HG03457 (cell line): ENCODE measurements at regions not wholly inside any gene's neighbourhood (a gene's known extent, or its start where the extent isn't known, plus 50 kb on each side); places are given as distances from the start of the nearest gene placed in this dataset.

Experiments used
- ATAC-seq: cut with Tn5 transposase; IDR thresholded peaks from one replicate; pipeline ENCODE4 v1.9.1; 2021; ENCODE audit warnings: moderate number of reproducible peaks; ENCODE audit not compliant: unreplicated experiment

DNA sequence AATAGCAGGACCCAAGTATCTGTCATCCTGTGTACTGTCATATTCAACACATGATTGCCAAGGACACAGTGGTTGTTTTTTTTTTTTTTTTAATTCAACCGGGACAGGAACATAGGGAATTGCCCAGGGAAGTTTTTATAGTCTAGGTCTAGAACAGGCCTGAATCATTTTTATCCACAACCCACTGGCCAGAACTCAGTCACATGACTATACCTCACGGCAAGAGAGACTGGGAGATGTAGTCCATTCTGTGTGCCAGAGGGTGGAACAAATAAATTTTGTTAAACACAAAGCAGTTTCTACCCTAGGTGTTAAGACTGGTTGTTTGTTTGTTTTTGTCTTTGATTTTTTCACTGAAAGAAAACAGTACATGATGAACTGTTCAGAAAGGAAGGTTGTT is 105.8 kb upstream of the SMARCA2 start:
- no peak for ATAC-seq

DNA sequence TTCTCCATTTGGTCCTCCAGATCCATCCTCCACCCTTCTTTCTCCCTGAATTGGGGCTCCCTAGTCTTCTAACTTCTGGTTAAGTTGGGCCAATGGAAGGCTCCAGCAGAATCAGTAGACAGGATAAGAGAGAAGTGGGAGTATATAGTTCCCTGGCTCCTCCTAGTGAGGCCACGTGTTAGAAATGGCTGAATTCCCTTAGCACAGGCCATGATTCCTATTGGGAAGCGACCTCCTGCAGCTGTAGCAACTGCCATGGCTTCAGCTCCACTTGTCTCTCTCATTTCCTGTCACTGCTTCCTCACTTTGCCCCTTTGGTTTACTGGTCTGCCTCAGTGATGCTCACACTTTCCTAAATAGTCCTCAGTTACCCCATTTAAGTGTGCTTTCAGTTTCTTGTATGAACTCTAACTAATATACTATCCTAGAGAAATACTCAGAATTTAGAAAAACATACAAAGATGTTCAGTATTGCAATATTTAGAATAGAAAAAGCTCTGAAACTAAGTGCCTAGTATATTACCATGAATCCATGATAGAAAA is 104.8 kb upstream of the SMARCA2 start:
- no peak for ATAC-seq

DNA sequence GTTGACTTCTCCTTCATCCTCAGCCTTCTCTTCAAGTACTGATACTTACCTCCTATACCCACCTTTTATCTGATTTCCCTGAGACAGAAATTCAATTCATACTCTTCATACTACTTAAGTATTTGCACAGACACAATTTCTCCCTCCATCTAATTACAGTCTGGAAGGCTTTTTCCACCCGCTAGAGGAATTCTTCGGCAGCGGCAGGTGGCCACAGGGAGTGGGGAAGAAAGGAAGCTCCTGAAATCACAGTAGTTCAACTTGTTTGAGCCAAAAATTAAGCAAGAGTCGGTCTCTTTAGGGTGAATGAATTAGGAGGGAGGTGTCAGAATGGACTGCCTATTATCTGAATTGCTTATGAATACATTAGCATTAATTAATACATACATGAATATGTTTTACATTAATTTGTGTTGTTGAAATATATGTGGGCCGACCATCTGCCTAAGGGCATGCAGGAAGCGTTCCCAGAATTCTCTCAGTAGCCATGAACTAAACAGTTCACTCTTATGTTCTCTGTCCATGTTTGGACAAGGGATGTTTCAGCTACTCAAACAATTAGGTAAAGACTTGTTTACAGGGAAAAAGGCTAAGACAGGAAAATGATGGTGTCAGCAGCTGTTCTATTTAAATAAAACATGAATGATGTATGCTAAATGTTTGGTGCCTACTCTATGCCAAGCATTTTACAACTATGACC is 101.4 kb upstream of the SMARCA2 start:
- ATAC-seq = no peak

DNA sequence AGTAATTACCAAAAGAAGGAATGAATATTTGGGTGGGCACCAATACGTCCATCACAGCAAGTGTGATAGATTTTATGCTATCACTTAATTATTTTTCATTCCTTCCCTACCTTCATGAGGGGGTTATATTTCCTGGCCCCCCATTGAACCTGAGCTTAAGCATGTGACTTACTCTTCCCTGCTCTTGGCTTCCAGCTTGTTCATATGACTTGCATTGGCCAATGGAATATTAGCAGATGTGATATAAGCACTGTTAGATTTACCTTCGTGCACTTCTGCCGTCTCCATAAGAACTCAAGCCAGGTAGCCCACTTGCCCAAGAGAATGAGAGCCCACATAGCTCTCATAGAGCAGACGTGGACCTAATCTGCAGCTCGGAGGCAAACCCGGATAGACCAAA is 99.1 kb upstream of the SMARCA2 start:
- ATAC-seq = no peak

DNA sequence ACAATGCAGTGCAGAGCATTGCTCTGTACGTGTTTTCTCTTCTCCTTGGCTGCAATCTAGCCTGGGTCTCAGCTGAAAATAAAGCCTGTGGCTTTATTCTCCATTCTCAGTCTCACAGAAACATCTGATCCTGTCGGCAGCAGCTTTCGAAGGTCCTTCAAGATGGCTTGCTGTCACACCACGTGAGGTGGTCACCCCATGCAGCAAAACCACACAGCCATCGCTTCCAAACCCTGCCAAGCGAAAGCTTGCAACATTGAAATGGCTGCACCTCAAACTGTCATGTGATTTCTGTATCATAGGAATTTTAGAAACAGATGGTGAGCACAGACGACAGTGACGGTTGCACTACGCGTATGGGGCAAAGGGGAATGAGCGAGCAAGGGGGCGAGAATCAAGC is 98.5 kb upstream of the SMARCA2 start:
- ATAC-seq = no peak

DNA sequence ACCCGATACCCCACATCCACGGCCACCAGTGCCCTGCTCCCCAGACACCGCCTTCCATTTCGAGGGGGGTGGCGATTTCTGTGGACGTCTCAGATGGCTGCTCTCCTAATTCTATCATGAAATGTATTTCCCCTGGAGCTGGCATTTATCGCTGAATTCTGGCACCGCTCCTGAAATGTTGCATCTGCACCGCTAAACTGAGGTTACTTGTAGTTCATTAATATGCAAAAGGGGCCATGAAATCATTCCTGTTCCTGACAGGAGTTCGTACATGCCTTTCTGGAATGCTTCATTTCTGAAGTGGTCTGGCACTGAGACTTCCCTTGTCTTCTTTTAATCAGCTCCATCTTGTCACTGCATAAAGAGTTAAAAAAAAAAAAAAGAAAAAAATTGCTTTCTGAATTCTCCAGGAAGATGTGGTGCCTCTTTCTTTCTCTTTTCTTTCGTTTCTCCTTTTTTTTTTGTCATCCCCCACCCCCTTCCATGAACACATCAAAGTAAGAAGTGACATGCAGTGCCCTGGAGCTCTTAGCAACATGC is 97.7 kb upstream of the SMARCA2 start:
- ATAC-seq = no peak

DNA sequence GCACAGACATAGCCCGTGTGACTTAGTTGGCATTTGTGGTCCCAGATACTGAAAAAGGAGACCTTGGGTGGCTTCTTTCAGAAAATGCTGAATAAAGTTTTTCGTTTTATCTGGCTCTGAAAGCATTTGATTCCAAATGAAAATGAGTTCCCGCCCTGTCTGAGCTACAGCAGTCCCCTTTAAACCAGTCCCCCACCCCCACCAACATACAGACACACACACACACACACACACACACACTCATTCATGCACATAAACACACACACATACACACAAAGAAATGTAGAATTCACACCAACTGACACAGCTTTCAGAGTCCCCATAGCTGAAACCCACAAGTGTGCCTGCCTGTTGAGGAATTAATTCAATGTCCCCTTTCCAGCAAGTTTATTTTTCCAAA is 97.0 kb upstream of the SMARCA2 start:
- ATAC-seq = no peak

DNA sequence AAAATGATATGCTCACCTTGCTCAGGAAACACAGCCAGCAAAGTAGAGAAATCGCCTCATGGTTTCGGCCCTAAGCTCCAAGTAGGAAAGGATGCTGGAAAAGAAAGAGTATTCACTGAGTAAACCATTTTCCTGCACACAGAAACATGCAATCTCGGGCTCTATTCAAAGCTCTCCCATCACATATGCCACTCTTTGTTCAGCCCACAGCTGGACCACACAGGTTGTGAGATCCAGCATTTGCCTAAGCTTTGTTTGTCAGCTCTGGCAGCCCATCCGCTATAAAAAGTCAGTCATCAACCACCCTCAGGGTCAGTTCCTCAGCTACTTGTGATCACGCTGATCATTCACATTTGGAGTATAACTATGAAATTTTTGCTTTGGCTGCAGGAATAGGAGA is 96.5 kb upstream of the SMARCA2 start:
- no peak for ATAC-seq

DNA sequence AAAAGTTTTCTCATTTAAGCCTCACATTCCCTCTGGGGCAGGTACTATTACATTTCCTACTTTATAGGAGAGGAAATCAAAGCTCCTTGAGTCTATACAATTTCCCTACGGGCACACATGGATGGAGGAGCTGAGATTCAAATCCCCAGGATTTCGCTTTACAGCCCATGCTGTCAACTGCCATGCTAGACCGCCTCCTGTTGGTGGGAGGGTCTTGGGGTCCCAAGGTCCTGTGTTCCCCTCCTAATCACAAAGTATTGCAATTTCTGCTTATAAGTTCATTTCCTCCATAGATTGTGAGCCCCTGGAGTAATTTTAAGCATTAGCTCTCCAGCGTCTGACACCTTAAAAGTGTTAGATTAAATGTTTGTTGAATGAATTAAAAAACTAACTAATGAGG is 95.9 kb upstream of the SMARCA2 start:
- ATAC-seq = no peak

DNA sequence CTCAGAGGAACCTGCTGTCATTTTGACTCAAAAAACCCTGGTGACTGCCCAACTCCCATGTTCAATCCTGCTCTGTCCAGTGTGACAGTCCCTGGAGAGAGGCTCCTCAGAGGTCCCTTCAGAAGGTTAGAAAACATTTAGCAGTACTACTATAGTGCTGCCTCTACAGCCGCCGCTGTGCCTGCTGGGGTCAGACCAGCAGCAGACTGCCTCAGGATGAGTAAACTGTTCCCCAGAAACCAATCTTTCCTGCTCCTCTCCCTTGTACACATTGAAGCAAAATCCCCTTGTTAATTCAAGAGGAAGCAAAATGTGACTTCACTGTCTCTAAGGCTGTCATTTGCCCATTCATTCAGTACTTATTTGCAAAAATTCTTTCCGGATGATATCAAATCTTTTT is 94.8 kb upstream of the SMARCA2 start:
- ATAC-seq = no peak

DNA sequence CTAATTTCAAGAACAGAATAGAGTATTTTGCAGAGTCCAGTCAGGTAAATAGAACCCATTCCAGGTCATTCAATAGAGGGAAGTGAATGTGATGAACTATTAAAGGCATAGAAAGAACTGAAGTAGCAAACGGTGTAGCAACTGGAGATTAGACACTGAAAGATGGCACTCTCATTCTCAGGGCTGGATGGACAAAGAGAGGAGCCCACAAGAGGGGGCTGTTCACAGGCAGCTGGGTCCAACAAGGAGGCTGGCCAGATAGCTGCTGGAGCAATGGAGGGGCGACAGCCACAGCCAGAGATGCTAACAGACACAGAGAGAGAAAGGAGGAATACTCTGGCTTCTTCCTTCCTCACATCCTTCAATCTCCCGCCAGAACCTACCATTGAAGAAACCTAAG is 93.1 kb upstream of the SMARCA2 start:
- no peak for ATAC-seq

DNA sequence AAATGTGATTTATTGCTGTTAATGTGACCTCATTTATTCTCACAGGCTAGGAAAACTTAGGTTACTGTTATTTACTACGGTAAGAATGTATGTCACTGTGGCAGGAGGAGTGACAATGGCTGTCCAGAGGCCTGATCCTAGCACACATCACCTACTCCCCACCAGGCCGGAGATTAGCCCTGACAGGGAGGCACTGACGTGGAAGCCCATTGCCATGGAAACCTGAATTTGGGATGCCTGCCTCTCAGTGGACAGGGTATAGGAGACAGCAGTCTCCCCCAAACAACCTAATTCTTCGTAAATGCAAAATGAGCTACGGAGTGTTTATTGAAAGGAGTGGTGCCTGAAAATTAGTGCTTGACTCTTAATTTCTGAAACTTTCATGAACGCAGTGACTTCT is 87.6 kb upstream of the SMARCA2 start:
- ATAC-seq = no peak

DNA sequence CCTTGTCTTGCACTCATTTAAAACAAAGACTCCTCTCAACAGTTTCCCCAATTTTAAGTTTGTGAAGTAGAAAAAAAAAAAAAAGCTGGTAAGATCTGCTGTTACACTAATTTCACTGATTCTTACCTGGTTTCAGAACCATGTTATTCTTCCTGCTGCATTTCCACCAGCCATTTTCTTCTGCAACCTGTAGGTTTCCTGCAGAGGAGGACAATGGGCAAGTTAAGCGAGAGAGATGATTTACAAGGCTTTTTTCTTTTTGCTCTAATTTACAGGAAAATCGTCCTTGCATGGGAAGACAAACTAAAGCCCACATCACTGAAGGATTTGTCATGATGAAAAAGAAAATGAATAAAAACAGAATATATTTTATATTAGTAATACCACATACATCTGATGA is 86.0 kb upstream of the SMARCA2 start:
- ATAC-seq = no peak

DNA sequence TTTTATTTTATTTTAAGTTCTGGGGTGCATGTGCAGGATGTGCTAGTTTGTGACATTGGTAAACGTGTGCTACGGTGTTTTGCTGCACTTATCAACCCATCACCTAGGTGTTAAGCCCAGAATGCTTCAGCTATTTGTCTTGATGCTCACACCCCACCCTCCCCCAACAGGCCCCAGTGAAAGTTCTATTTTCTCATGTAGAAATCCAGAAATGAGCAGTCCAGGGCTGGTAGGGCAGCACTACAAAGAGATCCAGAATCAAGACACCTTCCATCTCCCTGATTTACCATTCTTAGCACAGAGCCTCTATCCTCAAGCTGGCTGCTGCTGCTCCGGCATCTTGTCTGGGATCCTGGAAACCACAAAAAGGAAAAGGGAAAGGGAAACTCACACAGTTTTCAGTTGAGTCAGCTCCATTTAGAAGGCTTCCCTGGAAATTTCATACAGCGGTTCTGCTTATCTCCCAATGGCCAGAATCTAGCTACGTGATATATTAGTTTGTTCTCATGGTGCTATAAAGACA is 85.4 kb upstream of the SMARCA2 start:
- ATAC-seq = peak; percentile 36

DNA sequence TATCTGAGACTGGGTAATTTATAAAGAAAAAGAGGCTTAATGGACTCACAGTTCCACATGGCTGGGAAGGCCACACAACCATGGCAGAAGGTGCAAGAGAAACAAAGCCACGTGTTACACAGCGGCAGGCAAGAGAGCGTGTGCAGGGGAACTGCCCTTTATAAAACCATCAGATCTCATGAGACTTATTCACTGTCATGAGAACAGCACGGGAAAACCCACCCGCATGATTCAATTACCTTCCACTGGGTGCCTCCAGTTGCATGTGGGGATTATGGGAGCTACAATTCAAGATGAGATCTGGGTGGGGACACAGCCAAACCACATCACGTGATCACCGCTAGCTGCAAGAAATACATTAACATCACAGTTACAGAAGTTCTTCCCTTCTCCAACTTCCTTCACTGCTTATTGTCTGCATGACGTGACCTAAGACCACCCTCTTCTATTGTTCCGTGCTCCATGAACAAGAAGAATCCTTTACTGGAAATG is 84.9 kb upstream of the SMARCA2 start:
- ATAC-seq = peak; percentile 58

DNA sequence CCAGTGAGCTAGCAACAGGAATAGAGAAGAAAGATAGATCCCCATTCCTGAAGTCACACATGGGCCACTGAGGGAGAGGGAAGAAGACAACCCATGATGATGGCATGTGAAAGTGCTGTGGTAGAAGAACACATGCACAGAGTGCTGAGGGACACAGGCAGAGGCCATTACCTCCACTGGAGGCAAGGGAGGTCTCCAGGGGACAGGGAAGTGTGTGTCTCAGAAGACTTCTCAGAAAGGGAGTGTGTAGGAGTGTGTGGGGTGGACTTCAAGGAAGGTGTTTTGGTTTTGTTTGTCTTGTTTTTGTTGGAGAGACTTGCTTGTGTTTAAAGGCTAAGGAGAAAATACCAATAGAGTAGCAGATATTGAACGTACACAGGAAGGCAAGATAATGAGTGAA is 77.0 kb upstream of the SMARCA2 start:
- no peak for ATAC-seq

DNA sequence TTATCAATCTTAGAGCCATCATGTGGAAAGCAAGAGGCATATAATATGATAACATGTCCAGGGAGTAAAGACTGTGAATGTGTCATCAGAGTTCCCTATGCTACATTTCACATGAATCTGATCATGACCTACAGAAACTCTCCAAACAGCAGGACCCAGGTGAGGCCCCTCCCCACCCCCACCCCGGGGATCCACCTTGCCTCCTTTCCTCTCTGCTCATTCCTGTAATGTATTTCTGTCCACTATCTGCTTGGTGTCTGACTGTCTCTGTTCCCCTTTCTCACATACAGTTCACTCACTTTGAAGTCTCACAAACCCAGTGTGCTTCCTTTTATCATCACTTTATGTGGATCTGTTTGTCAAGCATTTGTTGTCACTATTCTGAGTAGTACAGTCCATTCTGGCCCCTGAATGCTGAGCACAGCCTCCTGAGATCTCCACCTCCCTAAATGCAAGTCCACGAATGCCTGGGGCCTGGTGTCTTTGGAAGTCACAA is 76.4 kb upstream of the SMARCA2 start:
- peak; percentile 59 for ATAC-seq

DNA sequence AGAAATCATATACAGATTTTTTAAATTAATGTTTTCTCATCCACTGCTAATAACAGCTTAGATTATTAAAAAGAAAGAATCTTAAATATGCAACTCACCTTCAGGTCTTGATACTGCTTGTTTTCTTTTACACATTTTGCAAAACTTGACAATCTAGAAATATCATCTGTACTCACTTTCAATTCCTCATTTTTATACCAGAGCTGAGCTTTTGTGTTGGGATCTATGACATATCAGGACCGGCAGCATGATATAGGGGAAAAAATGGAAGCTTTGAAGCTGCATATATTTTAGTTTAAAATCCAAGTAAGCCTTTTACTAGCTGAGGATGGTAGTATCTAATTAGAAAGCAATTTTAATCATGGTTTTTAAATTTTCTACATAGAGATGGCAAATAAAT is 75.7 kb upstream of the SMARCA2 start:
- no peak for ATAC-seq

DNA sequence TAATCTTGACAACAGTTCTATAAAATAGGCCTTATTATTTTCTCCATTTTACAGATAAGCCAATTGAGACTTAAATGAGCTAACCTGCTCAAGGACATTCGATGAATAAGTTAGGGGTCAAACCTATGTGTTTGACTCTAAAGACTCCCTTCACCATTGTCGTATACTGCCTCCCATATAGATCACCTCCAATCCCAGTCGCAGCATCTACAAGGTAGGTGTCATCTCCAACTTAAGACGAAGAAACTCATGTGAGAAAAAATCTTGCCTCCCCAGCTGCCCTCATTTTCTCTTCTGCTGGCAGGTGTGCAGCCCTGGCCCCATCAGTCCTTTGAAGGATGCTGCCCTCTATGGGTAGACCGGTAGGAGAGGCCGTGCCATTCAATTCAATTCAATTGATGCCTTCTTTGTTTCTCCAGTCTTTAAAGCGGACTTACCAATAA is 75.2 kb upstream of the SMARCA2 start:
- ATAC-seq = peak; percentile 78

DNA sequence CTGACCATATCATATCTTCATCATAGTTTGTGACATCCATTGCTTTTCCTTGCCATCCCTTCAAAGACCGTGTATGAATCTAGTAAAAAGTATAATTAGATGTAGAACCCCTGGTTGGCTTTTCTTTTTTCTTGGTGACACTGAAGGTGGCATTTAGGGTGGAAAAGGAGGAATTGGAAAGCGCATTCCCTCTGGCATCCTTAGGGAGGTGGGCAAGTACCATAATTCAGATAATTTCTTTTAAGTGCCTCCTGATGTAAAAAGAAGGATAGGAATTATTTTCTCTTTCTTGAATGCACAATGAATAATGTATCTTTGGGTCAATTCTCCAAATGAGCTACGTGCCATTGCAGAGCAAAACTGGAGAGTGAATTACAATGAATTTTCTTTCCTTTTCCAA is 73.2 kb upstream of the SMARCA2 start:
- ATAC-seq = no peak

DNA sequence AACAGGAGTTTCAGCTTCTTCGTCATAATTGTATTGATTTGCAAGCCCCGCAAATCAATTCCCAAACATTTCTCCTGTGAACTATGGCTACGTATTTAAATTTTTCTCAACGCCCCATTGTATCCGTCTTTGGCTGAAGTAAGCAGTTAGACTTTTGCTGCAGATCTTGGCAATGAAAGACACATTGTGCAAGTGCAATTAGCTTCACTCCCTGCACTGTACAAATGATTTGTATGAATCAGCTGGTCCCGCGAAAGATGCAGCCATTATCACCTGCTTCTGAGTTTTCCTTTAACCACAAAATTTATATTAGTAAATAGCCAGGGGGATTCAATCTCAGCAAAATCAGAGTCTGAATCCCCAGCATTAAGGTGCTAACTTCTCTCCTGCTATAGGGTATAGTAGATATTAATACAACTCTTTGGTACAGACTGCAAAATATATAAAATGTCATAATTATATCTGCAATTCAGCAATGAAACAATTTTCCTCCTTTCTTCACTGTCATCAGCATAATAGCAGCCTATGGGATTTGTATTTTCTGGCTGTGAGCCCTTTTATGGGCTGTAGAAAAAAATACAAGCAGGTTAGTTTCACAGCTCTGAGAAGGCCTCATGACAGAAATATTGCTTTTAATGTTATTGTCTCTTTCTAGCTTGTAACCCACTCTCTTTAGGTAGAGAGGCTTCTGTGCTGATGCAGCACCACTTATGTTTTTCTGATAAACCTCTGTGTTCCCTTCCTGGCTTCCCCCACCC is 68.4 kb upstream of the SMARCA2 start:
- ATAC-seq = no peak

DNA sequence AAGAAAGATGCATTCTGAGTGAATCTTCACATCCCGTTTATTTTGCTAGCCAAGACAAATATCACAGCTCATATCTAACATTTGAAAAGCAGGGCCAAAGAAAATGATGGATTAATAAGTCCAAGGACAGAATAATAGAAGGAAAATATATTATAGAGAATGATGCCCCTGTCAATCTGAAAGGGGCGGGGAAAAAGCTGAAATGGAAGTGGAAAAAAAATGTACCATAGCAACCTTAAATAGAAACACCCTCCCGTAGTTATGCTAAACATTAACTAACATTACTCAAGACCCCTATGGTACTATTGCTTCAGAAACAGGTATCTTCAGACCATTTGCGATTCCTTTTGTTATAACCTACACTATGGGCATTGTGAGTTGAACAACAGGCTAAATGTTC is 67.7 kb upstream of the SMARCA2 start:
- ATAC-seq = no peak
